Adipocyte (in vitro differentiated cells): ENCODE measurements at regions not wholly inside any gene's neighbourhood (a gene's known extent, or its start where the extent isn't known, plus 50 kb on each side); places are given as distances from the start of the nearest gene placed in this dataset.
"Not testable (repeated sequence)": the region's sequence is repeated elsewhere in the genome, so short reads cannot be mapped to it uniquely, and the experiment has no call there.

ENCODE experiments used
- DNase-seq: peaks from one replicate; pipeline ENCODE4 v3.0.0-alpha.2; 2015; ENCODE audit warnings: low read depth
- H3K27me3 ChIP-seq: replicated peaks from 2 replicates; pipeline ENCODE4 v1.7.0; 2013; ENCODE audit warnings: mild to moderate bottlenecking, low read length, moderate library complexity; ENCODE audit not compliant: control insufficient read depth, insufficient read depth
- H3K36me3 ChIP-seq: 2 replicates; pipeline ENCODE4 v1.7.0; 2013; ENCODE audit warnings: low read length, mild to moderate bottlenecking, moderate library complexity; ENCODE audit not compliant: control insufficient read depth, insufficient read depth, severe bottlenecking
- H3K4me1 ChIP-seq: 2 replicates; pipeline ENCODE4 v1.7.0; 2013; ENCODE audit warnings: mild to moderate bottlenecking, low read length, moderate library complexity; ENCODE audit not compliant: control insufficient read depth, insufficient read depth
- H3K4me3 ChIP-seq: 2 replicates; pipeline ENCODE4 v1.7.0; 2013; ENCODE audit warnings: mild to moderate bottlenecking, low read length, moderate library complexity
- H3K9ac ChIP-seq: 2 replicates; pipeline ENCODE4 v1.7.0; 2013; ENCODE audit warnings: mild to moderate bottlenecking, low read length, moderate library complexity
- H3K9me3 ChIP-seq: 2 replicates; pipeline ENCODE4 v1.7.0; 2013; ENCODE audit warnings: mild to moderate bottlenecking, low read length, moderate library complexity; ENCODE audit not compliant: control insufficient read depth

DNA sequence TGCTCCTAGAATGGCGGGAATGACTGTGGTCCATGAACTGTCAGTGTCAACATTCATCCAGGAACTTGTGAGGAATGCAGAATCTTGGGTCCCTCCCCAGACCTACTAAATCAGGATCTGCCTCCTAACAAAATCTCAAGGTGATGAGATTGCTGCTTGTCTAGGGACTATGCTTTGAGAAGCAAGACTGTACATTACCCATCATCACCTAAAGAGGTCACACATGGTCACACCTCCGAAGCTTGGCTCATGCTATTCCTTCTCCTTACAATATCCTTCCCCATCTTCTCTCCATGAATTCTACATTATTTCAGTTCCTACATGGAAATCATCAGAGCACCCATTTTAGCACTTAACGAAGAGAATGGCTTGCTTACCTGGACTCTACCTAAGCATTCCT lies 102.3 kb upstream of the JARID2 start:
- no peaks in the 10 kb centered on the region for H3K4me1 ChIP-seq
- no peaks in the 10 kb centered on the region for H3K36me3 ChIP-seq
- no peak overlapping the region for H3K9ac ChIP-seq
- no peaks in the 10 kb centered on the region for H3K9me3 ChIP-seq
- H3K27me3 ChIP-seq: no peaks in the 10 kb centered on the region
- DNase-seq: no peak
- H3K4me3 ChIP-seq: no peak overlapping the region

DNA sequence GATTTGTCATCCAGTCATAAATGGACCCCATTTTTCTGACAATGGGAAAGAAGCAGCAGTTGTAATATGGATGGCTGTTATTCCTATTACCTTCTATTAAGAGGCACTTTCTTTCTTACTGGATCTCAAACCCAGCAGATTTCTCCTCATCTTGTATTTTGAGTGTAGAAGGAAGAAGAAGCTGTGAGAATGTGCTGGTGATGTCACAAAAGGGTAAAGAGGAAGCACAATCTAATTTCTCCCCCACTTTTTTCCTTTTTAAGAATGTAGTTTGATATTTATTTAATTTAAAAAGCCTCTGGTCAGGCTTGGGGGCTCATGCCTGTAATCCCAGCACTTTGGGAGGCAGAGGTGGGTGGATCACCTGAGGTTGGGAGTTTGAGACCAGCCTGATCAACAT lies 100.0 kb upstream of the JARID2 start:
- no peak overlapping the region for H3K9ac ChIP-seq
- no peaks in the 10 kb centered on the region for H3K9me3 ChIP-seq
- H3K27me3 ChIP-seq: no peaks in the 10 kb centered on the region
- no peak overlapping the region for H3K4me3 ChIP-seq
- H3K36me3 ChIP-seq: no peaks in the 10 kb centered on the region
- DNase-seq: no peak
- H3K4me1 ChIP-seq: no peaks in the 10 kb centered on the region

DNA sequence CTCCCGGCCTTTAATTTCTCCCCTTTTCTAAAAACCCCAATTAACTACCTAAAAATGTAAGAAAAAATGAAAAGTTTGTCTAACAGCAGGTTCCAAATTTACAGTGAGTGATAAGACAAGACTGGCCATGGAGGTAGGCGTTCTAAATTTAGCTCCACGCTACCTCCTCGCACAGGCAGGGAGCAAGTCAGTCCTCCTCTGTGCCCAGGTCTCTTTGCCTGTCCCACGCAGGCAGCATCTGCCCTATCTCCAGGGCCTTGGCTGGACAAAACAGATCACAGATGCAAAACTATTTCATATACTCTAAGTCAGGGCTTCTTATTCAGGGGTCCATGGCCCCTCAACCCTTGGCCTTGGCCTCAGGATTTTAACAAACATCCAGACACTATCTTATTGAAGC lies 98.0 kb upstream of the JARID2 start:
- H3K27me3 ChIP-seq: no peaks in the 10 kb centered on the region
- H3K9me3 ChIP-seq: no peaks in the 10 kb centered on the region
- DNase-seq: no peak
- no peak overlapping the region for H3K9ac ChIP-seq
- no peaks in the 10 kb centered on the region for H3K4me1 ChIP-seq
- H3K36me3 ChIP-seq: no peaks in the 10 kb centered on the region
- H3K4me3 ChIP-seq: no peak overlapping the region

DNA sequence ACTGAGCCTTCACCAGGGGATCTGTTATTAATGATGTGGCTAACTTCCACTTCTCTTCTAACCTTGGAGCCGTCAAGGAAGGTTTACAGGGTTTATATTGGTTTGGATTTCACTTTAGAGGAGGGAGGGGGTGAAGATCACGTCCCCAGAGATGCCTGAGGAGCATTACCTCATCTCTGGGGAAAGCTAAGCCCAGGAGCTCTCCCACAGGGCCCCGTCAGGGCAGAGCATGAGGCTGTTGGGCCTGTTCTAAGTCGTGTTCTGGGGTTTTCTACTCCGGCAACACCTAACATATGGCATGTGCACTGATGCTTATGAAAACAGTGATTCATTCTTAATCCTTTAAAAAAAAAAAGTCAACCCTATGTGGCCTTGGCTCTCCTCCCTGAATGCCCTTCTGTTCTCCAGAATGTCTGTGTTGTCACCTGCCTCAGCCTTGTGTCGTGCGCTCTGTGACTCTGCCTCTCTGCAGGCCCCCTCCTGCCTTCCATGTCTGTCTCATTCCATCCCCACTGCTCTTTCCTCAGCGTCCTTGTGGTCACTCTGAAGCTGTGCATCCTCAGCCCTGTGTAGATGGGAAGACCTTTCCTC lies 97.4 kb upstream of the JARID2 start:
- Histone ChIP-seq H3K36me3 (no peaks in the 10 kb centered on the region), H3K9me3 (no peaks in the 10 kb centered on the region), H3K27me3 (no peaks in the 10 kb centered on the region), H3K9ac (no peak overlapping the region), H3K4me1 (no peaks in the 10 kb centered on the region), H3K4me3 (no peak overlapping the region)
- peak; percentile 72 for DNase-seq

DNA sequence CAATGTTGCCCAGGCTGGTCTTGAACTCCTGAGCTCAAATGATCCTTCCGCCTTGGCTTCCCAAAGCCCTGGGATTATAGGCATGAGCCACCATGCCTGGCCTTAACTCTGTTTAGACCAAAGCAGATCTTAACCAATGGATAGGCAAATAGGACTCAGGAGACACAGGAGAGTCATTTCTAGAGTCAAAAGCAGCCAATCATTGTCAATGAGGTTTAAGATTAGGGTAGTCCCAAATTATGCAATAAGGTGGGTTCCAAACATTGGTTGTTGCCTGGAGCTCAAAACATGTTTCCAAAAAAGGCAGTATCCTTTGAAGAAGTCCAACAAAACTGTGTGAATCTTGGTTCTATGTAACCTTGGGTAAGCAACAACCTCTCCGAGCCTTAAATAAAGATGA lies 95.7 kb upstream of the JARID2 start:
- H3K9me3 ChIP-seq: no peaks in the 10 kb centered on the region
- no peaks in the 10 kb centered on the region for H3K4me1 ChIP-seq
- H3K36me3 ChIP-seq: no peaks in the 10 kb centered on the region
- no peak overlapping the region for H3K4me3 ChIP-seq
- DNase-seq: no peak
- H3K9ac ChIP-seq: no peak overlapping the region
- no peaks in the 10 kb centered on the region for H3K27me3 ChIP-seq

DNA sequence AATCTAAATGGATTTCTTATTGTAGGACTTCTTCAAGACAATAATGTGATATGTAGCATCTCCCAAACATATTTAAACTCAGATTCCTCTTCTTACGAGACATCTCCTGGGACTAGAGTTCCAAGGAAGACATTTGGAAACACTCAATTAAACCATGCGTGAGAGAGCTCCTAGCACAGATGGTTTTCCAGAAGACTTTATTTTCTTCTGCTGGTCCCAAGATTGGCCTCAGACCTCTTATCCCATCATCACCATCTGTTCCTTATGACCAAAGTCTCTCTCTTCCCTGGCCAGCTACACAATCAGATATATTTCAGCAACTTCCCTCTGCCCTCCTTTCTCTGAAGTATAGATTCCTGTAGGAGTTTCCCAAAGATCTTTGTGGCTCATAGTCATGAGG lies 93.2 kb upstream of the JARID2 start:
- Histone ChIP-seq H3K27me3 (no peaks in the 10 kb centered on the region), H3K9me3 (no peaks in the 10 kb centered on the region), H3K4me3 (no peak overlapping the region), H3K36me3 (no peaks in the 10 kb centered on the region), H3K4me1 (no peaks in the 10 kb centered on the region), H3K9ac (no peak overlapping the region)
- DNase-seq: peak; percentile 3

DNA sequence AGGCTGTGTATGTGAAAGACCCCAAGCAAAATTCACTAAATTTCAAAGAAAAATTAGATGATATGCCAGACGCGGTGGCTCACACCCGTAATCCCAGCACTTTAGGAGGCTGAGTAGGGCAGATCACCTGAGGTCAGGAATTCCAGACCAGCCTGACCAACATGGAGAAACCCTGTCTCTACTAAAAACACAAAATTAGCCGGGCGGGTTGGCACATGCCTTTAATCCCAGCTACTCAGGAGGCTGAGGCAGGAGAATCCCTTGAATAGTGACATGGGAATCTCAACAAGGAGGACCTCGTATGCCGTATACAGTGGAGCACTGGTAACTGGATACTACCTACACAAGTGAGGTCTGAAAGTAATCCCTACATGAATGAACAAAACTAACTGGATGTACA lies 92.7 kb upstream of the JARID2 start:
- no peaks in the 10 kb centered on the region for H3K9me3 ChIP-seq
- no peaks in the 10 kb centered on the region for H3K4me1 ChIP-seq
- DNase-seq: no peak
- H3K36me3 ChIP-seq: no peaks in the 10 kb centered on the region
- H3K27me3 ChIP-seq: no peaks in the 10 kb centered on the region
- no peak overlapping the region for H3K4me3 ChIP-seq
- no peak overlapping the region for H3K9ac ChIP-seq

DNA sequence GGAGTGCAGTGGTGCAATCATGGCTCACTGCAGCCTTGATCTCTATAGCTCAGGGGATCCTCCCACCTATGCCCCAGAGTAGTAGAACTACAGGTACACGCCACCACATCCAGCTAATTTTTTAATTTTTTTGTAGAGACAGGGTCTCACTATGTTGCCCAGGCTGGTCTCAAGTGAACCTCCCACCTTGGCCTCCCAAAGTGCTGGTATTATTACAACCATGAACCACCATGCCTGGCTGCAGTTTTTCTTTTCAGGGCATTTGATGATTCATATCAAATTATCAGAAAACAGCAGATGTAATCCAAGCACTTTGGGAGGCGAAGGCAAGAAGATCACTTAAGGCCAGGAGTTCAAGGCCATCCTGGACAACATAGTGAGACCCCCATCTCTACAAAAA lies 88.4 kb upstream of the JARID2 start:
- Histone ChIP-seq H3K36me3 (no peaks in the 10 kb centered on the region), H3K9ac (no peak overlapping the region), H3K9me3 (no peaks in the 10 kb centered on the region), H3K4me3 (no peak overlapping the region), H3K4me1 (peaks cover 7% of the 10 kb centered on the region), H3K27me3 (no peaks in the 10 kb centered on the region)
- no peak for DNase-seq

DNA sequence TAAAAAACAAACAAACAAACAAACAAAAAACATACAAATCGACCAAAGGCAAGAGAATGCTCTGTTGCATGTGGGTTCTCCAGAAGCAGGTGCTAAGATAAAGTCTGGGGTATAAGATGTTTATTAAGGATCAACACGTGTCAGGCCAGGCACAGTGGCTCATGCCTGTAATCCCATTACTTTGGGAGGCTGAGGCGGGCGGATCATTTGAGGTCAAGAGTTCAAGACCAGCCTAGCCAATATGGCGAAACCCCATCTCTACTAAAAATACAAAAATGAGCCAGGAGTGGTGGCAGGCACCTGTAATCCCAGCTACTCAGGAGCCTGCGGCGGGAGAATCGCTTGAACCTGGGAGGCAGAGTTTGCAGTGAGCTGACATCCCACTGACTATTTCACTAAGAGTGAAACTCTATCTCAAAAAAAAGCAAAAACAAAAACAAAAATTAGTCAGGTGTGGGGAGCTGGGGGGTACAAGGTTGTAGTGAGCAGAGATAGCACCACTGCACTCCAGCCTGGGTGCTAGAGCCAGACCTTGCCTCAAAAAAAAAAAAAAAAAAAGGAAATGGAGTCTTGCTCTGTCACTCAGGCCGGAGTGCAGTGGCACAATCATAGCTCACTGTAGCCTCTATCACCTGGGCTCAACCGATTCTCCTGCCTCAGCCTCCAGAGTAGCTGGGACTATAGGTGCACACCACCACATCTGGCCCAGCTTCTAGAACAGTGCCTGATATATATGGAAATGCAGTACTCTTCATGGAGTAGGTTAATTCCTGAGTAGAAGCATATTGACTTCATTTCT lies 86.8 kb upstream of the JARID2 start:
- no peak overlapping the region for H3K9ac ChIP-seq
- no peak for DNase-seq
- peaks cover 7% of the 10 kb centered on the region for H3K4me1 ChIP-seq
- H3K9me3 ChIP-seq: no peaks in the 10 kb centered on the region
- H3K36me3 ChIP-seq: no peaks in the 10 kb centered on the region
- no peak overlapping the region for H3K4me3 ChIP-seq
- H3K27me3 ChIP-seq: no peaks in the 10 kb centered on the region

DNA sequence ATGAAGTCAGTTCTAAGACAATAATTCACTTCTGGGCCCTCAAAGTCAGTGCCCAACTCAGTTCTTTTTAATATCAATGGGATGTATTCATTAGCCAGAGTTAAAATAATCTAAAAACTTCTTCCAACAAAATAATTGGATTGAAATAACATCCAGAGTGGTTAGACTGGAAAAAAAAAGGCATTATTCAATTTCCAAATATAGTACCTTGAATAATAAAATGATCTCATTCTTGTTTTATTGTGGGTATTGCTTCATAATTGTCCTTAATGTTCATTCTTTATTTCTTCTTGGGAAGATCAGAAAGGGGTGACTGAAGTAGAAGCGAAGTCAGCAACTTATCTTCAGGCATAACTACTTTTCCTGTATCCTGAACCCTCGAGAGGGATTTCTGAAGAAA lies 85.1 kb upstream of the JARID2 start:
- H3K4me3 ChIP-seq: no peak overlapping the region
- no peaks in the 10 kb centered on the region for H3K36me3 ChIP-seq
- peak; percentile 4 for DNase-seq
- peaks cover 7% of the 10 kb centered on the region for H3K4me1 ChIP-seq
- H3K9ac ChIP-seq: no peak overlapping the region
- no peaks in the 10 kb centered on the region for H3K9me3 ChIP-seq
- H3K27me3 ChIP-seq: no peaks in the 10 kb centered on the region

DNA sequence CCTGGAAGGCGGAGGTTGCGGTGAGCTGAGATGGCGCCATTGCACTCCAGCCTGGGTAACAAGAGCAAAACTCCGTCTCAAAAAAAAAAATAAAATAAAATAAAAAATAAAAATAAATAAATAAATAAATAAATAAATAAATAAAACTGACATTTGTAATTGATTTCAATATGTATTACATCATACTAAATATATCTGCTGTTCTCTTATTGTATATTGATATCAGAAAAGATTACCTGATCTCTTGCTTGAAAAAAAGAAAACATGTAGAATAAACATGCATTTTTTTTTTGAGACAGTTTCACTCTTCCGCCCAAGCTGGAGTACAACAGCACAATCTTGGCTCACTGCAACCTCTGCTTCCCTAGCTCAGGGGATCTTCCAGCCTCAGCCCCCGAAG lies 81.0 kb upstream of the JARID2 start:
- H3K4me1 ChIP-seq, H3K36me3 ChIP-seq, H3K9me3 ChIP-seq, H3K27me3 ChIP-seq, H3K4me3 ChIP-seq, H3K9ac ChIP-seq, DNase-seq: not testable (repeated sequence)

DNA sequence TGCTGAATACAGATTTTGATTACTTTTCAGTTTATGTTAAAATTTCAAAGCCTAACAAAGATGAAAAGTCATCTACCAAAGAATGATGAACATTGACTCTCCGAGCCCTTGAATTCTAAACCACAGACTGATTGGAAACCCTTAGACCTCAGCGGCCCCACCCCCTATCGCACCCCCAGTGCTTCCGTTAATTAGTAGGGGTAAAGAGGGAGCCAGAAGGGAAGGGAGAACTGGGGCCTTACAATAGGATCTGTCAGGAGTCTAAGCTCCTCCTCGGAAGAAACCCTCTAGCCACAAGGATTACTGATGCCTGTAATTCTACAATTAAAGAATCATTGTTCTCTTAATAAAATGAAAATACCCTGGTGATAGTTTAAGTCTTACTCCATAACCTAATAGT lies 79.7 kb upstream of the JARID2 start:
- Histone ChIP-seq H3K36me3 (no peaks in the 10 kb centered on the region), H3K4me1 (peaks cover under 1% of the 10 kb centered on the region), H3K27me3 (no peaks in the 10 kb centered on the region), H3K9ac (no peak overlapping the region), H3K9me3 (no peaks in the 10 kb centered on the region), H3K4me3 (no peak overlapping the region)
- no peak for DNase-seq
